ENCODE measurements at regions not wholly inside any gene's neighbourhood (a gene's known extent, or its start where the extent isn't known, plus 50 kb on each side); places are given as distances from the start of the nearest gene placed in this dataset.
"Not testable (repeated sequence)": the region's sequence is repeated elsewhere in the genome, so short reads cannot be mapped to it uniquely, and the experiment has no call there.

DNA sequence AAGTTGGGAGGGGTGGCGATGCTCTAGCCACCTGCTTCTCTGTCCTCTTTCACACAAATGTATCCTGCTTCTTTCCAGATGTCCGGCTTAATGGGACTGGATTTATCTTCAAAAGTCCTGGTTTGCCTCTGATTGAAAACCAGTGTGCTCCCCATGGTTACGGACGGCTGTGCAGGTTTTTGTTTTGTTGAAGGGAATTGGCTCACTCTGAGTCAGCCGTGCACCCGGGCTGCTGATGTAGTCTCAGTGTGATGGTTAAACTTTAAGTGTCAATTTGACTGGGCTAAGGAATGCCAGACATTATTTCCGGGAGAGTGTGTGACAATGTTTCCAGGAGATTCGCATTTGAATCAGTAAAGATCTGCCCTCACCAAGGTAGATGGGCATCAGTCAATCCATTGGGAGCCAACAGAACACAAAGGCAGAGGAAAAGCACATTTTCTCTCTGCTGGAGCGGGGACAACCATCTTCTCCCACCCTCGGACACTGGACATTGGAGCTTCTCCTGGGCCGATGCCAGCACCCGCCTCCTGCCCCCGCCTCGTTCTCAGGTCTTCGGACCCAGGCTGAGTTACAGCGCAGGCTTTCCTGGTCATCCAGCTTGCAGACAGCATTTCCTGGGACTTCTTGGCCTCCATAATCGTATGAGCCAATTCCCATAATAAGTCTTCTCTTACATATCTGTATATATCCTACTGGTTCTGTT is 126.9 kb upstream of the TNRC6C start:
- peaks cover 36% of the 10 kb centered on the region for H3K4me1 Mint-ChIP-seq (ENCODE audit: unreplicated experiment)
- DNase-seq (ENCODE audit: extremely low spot score, unreplicated experiment): no peak
- no peaks in the 10 kb centered on the region for H3K9me3 Mint-ChIP-seq
- no peaks in the 10 kb centered on the region for H3K36me3 Mint-ChIP-seq
- H3K4me3 Mint-ChIP-seq: no peak overlapping the region
- H3K27me3 Mint-ChIP-seq: peaks cover 19% of the 10 kb centered on the region
- TF ChIP-seq, protein P1, sequence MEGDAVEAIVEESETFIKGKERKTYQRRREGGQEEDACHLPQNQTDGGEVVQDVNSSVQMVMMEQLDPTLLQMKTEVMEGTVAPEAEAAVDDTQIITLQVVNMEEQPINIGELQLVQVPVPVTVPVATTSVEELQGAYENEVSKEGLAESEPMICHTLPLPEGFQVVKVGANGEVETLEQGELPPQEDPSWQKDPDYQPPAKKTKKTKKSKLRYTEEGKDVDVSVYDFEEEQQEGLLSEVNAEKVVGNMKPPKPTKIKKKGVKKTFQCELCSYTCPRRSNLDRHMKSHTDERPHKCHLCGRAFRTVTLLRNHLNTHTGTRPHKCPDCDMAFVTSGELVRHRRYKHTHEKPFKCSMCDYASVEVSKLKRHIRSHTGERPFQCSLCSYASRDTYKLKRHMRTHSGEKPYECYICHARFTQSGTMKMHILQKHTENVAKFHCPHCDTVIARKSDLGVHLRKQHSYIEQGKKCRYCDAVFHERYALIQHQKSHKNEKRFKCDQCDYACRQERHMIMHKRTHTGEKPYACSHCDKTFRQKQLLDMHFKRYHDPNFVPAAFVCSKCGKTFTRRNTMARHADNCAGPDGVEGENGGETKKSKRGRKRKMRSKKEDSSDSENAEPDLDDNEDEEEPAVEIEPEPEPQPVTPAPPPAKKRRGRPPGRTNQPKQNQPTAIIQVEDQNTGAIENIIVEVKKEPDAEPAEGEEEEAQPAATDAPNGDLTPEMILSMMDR (conservative IDR thresholded peaks at IDR 0.05): no peak
- no peak overlapping the region for H3K27ac Mint-ChIP-seq

DNA sequence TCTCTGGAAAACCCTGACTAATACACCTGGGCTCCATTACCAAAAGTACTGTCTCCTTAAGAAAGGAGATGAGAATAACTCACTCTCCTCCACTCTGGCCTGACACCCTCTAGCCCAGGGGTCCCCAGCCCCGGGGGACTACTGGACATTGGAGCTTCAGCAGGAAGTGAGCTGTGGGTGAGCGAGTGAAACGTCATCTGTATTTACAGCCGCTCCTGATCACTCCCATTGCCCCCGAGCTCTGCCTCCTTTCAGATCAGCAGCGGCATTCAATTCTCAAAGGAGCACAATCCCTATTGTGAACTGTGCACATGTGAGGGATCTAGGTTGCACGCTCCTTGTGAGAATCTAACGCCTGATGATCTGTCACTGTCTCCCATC is 126.3 kb upstream of the TNRC6C start:
- Mint-ChIP-seq H3K4me1 (ENCODE audit: unreplicated experiment) (peaks cover 36% of the 10 kb centered on the region), H3K27ac (no peak overlapping the region), H3K36me3 (no peaks in the 10 kb centered on the region), H3K4me3 (no peak overlapping the region), H3K27me3 (peaks cover 19% of the 10 kb centered on the region), H3K9me3 (no peaks in the 10 kb centered on the region)
- no peak for DNase-seq (ENCODE audit: extremely low spot score, unreplicated experiment)
- TF ChIP-seq, protein P1 (conservative IDR thresholded peaks at IDR 0.05): no peak

- TF ChIP-seq, protein P1 (conservative IDR thresholded peaks at IDR 0.05): no peak
- no peak for DNase-seq (ENCODE audit: extremely low spot score, unreplicated experiment)
- Mint-ChIP-seq H3K36me3 (no peaks in the 10 kb centered on the region), H3K4me3 (no peak overlapping the region), H3K27me3 (peaks cover 19% of the 10 kb centered on the region), H3K9me3 (no peaks in the 10 kb centered on the region), H3K4me1 (ENCODE audit: unreplicated experiment) (peaks cover 28% of the 10 kb centered on the region), H3K27ac (no peak overlapping the region)
Observed at GRCh38 chr17:77833769-77834168, 124.7 kb upstream of the TNRC6C start.

DNA sequence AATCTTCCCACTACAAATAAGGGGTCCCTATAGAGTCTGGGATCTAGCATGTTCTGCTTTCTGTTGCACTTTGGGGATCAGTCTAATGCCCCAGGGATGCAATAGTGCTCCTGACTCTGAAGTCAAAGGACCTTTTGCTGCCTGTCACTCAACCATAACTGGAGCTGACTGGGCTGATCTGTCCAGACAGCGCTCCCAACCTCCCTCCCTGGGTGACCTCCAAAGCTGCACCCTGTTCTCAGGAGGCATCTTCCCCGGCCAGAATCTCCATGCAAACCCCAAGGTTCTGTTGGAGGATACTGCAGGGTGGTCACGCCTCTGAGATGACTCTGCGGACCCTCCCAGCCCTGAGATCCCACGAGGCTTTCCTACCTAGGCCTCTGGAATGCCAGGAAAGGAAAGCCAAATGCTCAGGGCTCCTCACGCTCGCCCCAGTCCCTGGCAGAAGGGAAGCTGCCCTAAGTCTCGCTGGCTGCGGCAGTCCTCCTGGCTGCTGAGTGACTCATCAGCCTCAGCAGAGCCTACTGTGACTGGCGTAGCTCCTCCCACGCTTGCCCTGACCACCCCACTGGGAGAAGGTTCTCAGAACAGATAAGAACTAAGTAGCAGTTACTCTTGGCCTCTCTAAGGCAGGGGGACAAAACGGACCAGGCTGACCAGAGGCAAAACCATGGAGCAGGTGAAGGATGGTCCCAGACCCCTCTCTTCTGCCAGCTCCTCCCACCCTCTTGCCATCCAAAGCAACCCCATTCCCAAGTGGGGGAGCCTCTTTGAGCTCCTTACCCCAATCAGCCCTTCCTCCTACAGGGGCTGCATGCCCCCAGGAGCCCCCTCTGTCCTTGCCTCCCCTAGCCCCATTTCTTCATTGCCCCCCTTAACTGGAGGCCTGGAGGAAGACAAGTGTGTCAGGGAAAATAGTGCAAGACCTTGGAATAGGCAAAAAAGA is 124.1 kb upstream of the TNRC6C start:
- DNase-seq (ENCODE audit: extremely low spot score, unreplicated experiment): no peak
- Mint-ChIP-seq H3K36me3 (no peaks in the 10 kb centered on the region), H3K4me3 (no peak overlapping the region), H3K9me3 (no peaks in the 10 kb centered on the region), H3K4me1 (ENCODE audit: unreplicated experiment) (peaks cover 32% of the 10 kb centered on the region), H3K27ac (no peak overlapping the region), H3K27me3 (peaks cover 19% of the 10 kb centered on the region)
- TF ChIP-seq, protein P1 (conservative IDR thresholded peaks at IDR 0.05): no peak

DNA sequence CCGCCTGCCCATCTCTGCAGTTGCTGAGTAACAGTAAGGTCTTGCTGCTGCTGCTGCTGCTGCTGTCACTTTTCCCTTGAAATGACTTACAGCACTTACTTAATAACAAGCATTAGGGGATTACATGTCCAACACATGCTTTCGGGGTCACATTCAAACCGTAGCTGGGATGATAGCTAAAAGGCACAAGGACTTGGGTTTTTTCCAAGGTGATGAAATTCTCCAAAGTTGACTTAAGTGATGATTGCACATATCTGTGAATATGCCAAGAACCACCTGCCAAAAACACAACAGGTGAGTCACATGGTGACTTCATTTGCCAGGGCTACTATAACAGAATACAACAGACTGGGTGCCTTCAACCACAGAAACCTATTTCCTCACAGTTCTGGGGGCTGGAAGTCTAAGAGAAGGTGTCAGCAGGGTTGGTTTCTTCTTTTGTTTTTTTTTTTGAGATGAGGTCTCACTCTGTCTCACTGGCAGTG is 121.9 kb upstream of the TNRC6C start:
- Mint-ChIP-seq H3K36me3 (no peaks in the 10 kb centered on the region), H3K27me3 (peaks cover 19% of the 10 kb centered on the region), H3K27ac (no peak overlapping the region), H3K9me3 (no peaks in the 10 kb centered on the region), H3K4me1 (ENCODE audit: unreplicated experiment) (peaks cover 37% of the 10 kb centered on the region), H3K4me3 (no peak overlapping the region)
- TF ChIP-seq, protein P1 (conservative IDR thresholded peaks at IDR 0.05): no peak
- DNase-seq (ENCODE audit: extremely low spot score, unreplicated experiment): no peak

DNA sequence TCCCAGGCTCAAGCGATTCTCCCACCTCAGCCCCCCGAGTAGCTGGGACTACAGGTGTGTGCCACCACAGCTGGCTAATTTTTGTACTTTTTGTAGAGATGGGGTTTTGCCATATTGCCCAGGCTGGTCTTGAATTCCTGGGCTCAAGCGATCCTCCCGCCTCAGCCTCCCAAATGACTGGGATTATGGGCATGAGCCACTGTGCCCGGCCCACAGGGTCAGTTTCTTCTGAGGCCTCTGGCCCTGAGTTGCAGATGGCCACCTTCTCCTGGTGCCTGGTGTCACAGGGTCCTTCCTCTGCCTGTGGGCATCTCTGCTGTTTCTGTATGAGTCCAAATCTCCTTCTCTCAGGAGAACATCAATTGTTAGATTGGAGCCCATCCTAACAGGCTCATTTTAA is 121.4 kb upstream of the TNRC6C start:
- H3K27me3 Mint-ChIP-seq: peaks cover 19% of the 10 kb centered on the region

More for the DNA sequence above, 121.4 kb upstream of the TNRC6C start:
- not testable (repeated sequence) for DNase-seq (ENCODE audit: extremely low spot score, unreplicated experiment); H3K36me3 Mint-ChIP-seq; H3K9me3 Mint-ChIP-seq; H3K4me3 Mint-ChIP-seq; H3K27ac Mint-ChIP-seq
- H3K4me1 Mint-ChIP-seq (ENCODE audit: unreplicated experiment): peaks cover 33% of the 10 kb centered on the region
